GM18873 (cell line): ENCODE measurements at regions not wholly inside any gene's neighbourhood (a gene's known extent, or its start where the extent isn't known, plus 50 kb on each side); places are given as distances from the start of the nearest gene placed in this dataset.
"Not testable (repeated sequence)": the region's sequence is repeated elsewhere in the genome, so short reads cannot be mapped to it uniquely, and the experiment has no call there.

Experiments used
- ATAC-seq: cut with Tn5 transposase; IDR thresholded peaks from one replicate; pipeline ENCODE4 v1.9.1; 2021; ENCODE audit warnings: mild to moderate bottlenecking, moderate library complexity, moderate number of reproducible peaks; ENCODE audit not compliant: unreplicated experiment, low FRiP score

- ATAC-seq: no peak
These were observed 54.1 kb downstream of the FOXG1 start for GRCh38 chr14:28820677-28821076.

DNA sequence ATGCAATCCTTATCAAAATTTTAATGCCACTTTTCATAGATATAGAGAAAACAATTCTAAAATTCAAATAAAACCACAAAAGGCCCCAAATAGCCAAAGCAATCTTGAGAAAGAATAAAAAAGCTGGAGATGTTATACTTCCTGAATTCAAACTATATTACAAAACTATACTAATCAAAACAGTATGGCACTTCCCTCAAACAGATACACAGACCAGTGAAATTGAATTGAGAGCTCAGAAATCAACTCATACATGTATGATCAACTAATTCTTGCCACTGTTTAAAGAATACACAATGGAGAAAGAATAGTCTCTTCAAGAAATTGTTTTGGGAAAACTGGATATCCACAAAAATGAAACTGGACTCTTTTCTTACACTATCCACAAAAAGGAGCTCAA, 55.4 kb downstream of the FOXG1 start:
- no peak for ATAC-seq

- ATAC-seq: no peak
These were observed 56.7 kb downstream of the FOXG1 start for GRCh38 chr14:28823245-28823644.

DNA sequence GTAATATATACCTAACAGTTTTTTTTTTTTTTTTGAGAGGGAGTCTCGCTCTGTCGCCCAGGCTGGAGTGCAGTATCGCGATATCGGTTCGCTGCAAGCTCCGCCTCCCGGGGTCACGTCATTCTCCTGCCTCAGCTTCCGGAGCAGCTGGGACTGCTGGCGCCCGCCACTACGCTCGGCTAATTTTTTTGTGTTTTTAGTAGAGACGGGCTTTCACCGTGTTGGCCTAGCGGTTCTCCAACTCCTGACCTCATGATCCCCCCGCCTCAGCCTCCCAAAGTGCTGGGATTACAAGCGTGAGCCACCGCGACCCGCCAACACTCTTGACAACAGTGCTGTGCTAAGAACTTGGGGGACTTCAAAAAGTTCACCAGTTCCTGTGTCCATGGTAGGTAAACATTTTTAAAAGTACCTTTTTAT, 63.5 kb downstream of the FOXG1 start:
- ATAC-seq: no peak

DNA sequence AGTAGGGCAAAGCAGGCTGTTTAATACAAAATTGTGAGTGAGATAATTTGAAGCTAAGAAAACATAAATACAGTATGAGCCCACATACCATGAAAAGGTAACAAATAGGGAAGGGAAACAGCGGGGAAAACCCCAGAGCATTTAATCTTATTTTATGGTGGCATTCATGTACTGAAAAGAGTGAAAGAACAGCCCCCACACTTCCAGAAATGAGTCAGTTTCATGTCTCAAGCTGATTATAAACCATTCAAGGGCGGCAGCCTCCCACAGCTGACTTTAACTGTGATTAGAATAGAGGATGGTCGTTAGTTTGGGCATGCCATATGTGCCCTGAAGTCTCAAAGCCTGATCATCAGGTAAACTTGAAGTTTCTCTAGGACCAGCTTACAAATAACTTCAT, 64.5 kb downstream of the FOXG1 start:
- peak; percentile 99 for ATAC-seq

DNA sequence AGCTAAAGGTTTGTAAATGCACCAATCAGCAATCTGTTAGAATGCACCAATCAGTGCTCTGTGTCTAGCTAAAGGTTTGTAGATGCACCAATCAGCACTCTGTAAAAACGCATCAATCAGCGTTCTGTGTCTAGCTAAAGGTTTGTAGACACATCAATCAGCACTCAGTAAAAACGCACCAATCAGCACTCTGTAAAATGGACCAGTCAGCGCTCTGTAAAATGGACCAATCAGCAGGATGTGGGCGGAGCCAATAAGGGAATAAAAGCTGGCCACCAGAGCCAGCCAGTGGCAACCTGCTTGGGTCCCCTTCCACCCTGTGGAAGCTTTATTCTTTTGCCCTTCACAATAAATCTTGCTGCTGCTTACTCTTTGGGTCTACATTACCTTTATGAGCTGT, 76.0 kb downstream of the FOXG1 start:
- ATAC-seq: not testable (repeated sequence)

DNA sequence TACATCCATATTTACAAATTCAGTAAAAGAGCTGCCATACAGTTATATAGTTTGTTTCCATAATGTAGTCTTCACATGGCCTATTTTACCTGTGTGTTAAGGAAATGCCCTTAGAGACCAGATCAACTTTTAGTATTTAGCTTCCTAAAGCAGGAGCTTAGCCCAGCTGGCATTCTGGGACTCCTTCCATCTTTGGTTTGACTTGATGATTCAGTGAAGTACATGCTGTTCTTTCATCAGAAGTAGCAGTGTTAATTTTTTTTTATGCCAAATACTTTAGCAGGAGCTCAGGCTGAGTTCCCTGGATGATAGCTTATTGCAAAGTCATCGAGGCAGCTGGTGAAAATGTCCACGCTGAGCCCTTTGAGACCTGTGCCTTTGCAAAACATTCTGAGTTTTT, 101.0 kb downstream of the FOXG1 start:
- ATAC-seq: no peak

DNA sequence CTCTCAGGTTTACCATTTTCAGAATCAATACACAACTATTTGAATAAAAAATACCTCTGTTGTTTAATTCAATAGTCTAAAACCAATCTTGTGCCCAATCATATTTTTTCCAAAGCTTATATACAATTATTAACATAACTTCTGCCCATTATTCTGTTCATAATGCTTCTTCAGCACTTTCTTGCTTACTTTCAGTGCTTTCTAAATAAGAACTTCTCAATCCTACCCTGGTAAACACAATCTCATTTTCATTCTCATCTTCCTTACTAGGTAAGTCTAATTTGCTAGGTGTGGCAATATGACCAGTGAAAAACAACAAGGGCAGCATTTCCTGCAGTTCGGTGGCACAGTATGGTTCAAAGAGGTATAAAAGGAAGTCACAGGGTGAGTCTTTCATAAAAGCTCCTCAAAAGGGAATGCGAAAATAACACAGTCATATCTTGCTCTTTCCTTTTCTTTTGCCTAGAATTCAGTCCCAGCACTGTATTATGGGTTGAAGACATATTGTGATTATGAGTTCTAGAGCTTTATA, 103.5 kb downstream of the FOXG1 start:
- ATAC-seq: no peak

GRCh38 chr14:28875934-28876571, 109.5 kb downstream of the FOXG1 start:
- no peak for ATAC-seq

GRCh38 chr14:28876572-28876945, 110.0 kb downstream of the FOXG1 start:
- ATAC-seq: no peak

- ATAC-seq: no peak
These were observed 111.3 kb downstream of the FOXG1 start for GRCh38 chr14:28877923-28878322.

DNA sequence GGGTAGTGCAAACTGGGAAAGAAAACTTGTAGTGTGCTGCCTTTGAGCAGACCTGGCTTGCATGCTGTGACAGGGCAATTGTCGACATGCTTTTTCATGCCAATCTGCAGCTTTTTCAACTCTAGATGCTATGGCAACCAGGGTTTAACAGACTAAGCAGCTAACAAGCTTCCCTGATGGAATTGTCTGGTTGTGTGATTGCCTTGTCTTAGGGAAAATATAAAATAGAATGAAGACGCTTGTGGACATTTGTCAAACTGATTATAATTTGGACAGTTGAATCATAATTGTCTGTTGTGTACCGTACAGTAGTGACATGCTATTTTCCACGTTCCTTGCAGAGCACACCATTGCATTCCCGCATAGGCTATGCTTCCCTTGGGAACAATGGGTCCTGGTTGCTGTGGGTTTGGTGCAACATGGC, 113.0 kb downstream of the FOXG1 start:
- no peak for ATAC-seq

DNA sequence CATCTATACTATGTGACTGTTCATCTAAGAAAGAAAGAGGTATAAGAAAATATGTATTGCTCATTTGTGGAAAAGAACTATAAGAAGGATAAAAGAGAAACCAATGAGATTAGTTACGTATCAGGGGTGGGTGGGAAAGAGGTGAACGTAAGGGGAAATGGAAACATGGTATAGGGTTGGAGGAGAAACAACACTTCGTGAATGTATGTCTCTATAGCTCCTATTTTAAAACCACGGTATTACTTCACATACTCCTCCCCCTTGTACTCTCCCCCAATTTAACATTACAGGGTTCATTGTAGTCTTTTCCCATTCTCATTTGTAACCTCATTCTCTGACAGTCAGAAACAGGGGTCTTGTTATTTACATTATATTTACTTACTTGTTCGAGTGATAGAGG, 120.4 kb downstream of the FOXG1 start:
- no peak for ATAC-seq

- no peak for ATAC-seq
These were observed 128.8 kb downstream of the FOXG1 start for GRCh38 chr14:28895389-28895788.

DNA sequence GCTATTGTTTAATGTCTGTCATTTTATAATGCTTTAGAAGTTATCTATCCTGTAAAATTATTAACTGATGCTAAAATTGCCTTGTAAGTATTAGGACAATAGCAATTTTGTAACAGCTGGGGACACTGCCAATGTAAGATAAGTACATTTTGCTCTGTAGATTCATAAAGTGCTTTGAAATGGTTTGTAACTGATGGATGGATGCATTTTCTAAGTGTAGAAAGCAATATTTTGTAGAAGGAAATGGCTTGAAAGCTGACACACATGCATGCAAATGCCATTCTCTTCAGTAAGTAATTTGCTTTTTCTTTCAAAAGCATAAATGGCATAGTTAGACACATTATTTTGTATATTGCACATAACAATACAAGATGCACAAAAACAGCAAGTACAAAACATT, 129.8 kb downstream of the FOXG1 start:
- no peak for ATAC-seq

- no peak for ATAC-seq
These were observed 135.0 kb downstream of the FOXG1 start for GRCh38 chr14:28901631-28902030.

GRCh38 chr14:28902930-28903329, 136.3 kb downstream of the FOXG1 start:
- ATAC-seq: no peak

DNA sequence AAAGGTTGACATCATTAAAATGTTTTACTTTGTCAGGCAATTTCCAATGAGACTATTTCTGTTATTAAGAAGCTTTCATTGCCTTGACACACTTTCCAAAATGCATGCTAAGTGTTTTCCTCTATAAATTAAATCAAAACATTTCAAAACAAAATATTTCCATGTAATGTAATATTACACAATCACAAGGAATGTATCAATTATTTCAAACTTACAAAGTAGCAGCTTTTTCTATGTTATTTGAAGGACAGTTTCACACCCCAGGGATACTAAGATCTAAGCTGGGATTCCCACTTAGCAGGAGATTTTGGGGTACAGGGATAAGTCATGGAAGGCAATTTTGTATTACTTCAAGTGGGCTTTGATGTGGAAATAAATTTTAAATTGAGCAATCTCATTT, 144.9 kb downstream of the FOXG1 start:
- ATAC-seq: no peak

DNA sequence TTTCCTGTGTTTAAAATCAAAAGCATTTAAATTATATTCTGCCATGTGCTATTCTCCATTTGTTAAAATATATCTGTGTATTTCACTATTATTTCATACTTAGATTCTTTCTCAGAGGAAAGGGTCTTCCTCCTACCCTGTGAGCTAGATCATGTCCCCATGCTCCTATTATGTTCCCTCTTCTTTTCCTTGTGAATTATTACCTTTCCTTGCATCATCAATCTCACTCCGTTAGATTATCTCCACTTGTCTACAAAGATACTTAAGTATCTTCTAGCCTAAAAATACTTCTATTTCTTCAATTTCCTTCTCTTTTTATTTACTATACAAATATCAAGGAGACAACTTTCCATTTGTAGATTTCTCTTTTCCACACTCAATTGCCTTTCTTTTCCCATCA, 146.5 kb downstream of the FOXG1 start:
- no peak for ATAC-seq

DNA sequence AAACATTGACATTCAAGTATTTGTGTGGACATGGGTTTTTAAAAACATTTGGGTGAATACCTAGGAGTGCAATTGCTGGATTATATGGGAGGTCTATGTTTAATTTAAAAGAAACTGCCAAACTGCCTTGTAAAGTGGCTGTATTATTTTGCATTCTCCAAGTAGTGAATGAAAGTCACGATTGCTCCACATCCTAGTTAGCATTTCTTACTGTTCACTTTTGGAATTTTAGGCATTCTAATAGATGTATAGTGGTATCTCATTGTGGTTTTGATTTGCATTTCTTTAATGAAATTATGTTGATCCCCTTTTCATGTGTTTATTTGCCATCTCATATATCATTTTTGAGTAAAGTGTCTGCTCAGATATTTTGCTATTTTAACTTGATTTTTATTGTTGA, 159.5 kb downstream of the FOXG1 start:
- no peak for ATAC-seq

GRCh38 chr14:28931999-28932398, 165.4 kb downstream of the FOXG1 start:
- no peak for ATAC-seq

- no peak for ATAC-seq
These were observed 170.0 kb downstream of the FOXG1 start for GRCh38 chr14:28936601-28937000.

DNA sequence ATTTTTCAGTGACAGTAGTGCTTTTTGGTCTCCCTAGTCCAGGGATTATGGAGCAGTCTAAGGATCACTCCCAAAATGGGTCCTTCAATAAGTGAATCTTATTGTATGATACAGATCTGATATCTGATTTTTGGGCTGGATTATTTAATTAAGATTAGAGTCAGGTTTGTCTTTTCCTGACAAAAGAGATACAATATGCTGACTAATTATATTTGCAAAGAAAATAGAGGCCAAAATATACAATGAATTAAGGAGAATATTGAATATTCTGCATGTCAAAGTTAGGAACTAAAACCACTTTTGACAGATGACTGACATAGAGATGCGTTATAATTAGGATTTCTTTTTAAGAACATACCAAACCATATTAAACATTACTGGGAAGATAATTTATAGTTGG, 175.2 kb downstream of the FOXG1 start:
- ATAC-seq: no peak
